ENCODE measurements at regions not wholly inside any gene's neighbourhood (a gene's known extent, or its start where the extent isn't known, plus 50 kb on each side); places are given as distances from the start of the nearest gene placed in this dataset.

- DNase-seq (ENCODE audit: low spot score), result no peak
- CTCF ChIA-PET (ENCODE audit: low intra/inter-chr PET ratio, low total read pairs), result no interaction called here
- Histone ChIP-seq H3K79me2 (ENCODE audit: insufficient read depth, low read length) (no peaks in the 10 kb centered on the region), H3K27ac (ENCODE audit: extremely low read length, insufficient read depth, low read length) (no peak overlapping the region), H3K9me3 (ENCODE audit: low read length) (no peaks in the 10 kb centered on the region), H2AFZ (ENCODE audit: low read length) (no peak overlapping the region), H3K4me2 (ENCODE audit: low read depth, low read length) (no peak overlapping the region), H3K4me1 (ENCODE audit: insufficient read depth, low read length) (no peaks in the 10 kb centered on the region), H3K4me3 (replicated peaks in 1 of 3; ENCODE audit: insufficient read depth in 1 of 3, low read depth in 2 of 3, low read length in 3 of 3) (no peak overlapping the region), H3K36me3 (replicated peaks in 1 of 2; ENCODE audit: control insufficient read depth in 1 of 2, insufficient read depth in 2 of 2, low read length in 2 of 2) (no peaks in the 10 kb centered on the region), H3K27me3 (ENCODE audit: control insufficient read depth in 1 of 2, insufficient read depth in 2 of 2, low read length in 2 of 2) (peaks cover 16 to 83% of the 10 kb centered on the region in 2 experiments; a peak in 4 of 5 replicates), H3K9ac (ENCODE audit: insufficient read depth, low read depth, low read length) (no peak overlapping the region), H4K20me1 (ENCODE audit: insufficient read depth, low read length) (no peaks in the 10 kb centered on the region)
- FAIRE-seq, result no peak
- BruUV-seq (replicated peaks), result no TSS peak
- no peak for ATAC-seq
- POLR2A ChIA-PET, result no interaction called here
- intact Hi-C loops (cut with micrococcal nuclease; ENCODE audit: unreplicated experiment) (no loop called here), in situ Hi-C loops (cut with HindIII; ENCODE audit: extremely low pct_ligation_motif_present, low pct_unique_long_range_greater_than_20kb) (no loop called here)
- WGBS (ENCODE audit: low lambda C conversion rate), result 17% methylated on average over 1 of the region's 5 CpGs
- no peak for TF ChIP-seq TBP (CRISPR knock-in tag; IDR thresholded peaks at IDR 0.05)
- no peak for TF ChIP-seq EEA1 (CRISPR knock-in tag; IDR thresholded peaks at IDR 0.05; ENCODE audit: borderline replicate concordance)
- TF ChIP-seq AGO2 (optimal IDR thresholded peaks at IDR 0.05; ENCODE audit: low read depth, low read length), result no peak
- no peak for TF ChIP-seq SMAD3 (CRISPR knock-in tag; IDR thresholded peaks at IDR 0.05)
- no peak for TF ChIP-seq ZNF407 (CRISPR knock-in tag; IDR thresholded peaks at IDR 0.05; ENCODE audit: not compliant biosample characterization)
- no peak for TF ChIP-seq MAFG (CRISPR knock-in tag; IDR thresholded peaks at IDR 0.05)
- TF ChIP-seq ZBTB39 (CRISPR knock-in tag; IDR thresholded peaks at IDR 0.05), result no peak
- TF ChIP-seq LRRFIP1 (CRISPR knock-in tag; conservative IDR thresholded peaks at IDR 0.05), result no peak
- no peak for TF ChIP-seq SALL2 (CRISPR knock-in tag; IDR thresholded peaks at IDR 0.05)
- no peak for TF ChIP-seq NCOA1 (CRISPR knock-in tag; IDR thresholded peaks at IDR 0.05)
- TF ChIP-seq DR1 (CRISPR knock-in tag; IDR thresholded peaks at IDR 0.05), result no peak
- TF ChIP-seq ZSCAN21 (CRISPR knock-in tag; IDR thresholded peaks at IDR 0.05; ENCODE audit: borderline replicate concordance), result no peak
- no peak for TF ChIP-seq ZNF660 (CRISPR knock-in tag; IDR thresholded peaks at IDR 0.05; ENCODE audit: borderline replicate concordance, low read depth)
- TF ChIP-seq ISL2 (CRISPR knock-in tag; IDR thresholded peaks at IDR 0.05), result no peak
Observed at GRCh38 chr17:77572851-77573250, 385.7 kb upstream of the TNRC6C start.

Measured in HepG2 (cell line).